Neutrophil (primary cell): ENCODE measurements at regions not wholly inside any gene's neighbourhood (a gene's known extent, or its start where the extent isn't known, plus 50 kb on each side); places are given as distances from the start of the nearest gene placed in this dataset.

ENCODE experiments used
- H3K27ac ChIP-seq: fragments of 200-600 bp; sonication (generic); 2 replicates; pipeline ENCODE4 v1.5.1; 2016; ENCODE audit warnings: mild to moderate bottlenecking, moderate library complexity
- H3K27me3 ChIP-seq: fragments of 200-600 bp; sonication (generic); 2 replicates; pipeline ENCODE4 v1.6.0; 2016; ENCODE audit warnings: mild to moderate bottlenecking
- H3K36me3 ChIP-seq: fragments of 200-600 bp; sonication (generic); 2 replicates; pipeline ENCODE4 v1.5.1; 2017
- H3K4me1 ChIP-seq, 2 experiments: fragments of 200-600 bp in 1 of 2; sonication (generic) in 1 of 2; 1 replicate in 1 of 2; 2 replicates in 1 of 2; pipeline versions ENCODE4 v1.5.1 to v1.6.1; 2013 to 2016; ENCODE audit warnings: low read depth in 1 of 2, low read length in 1 of 2, mild to moderate bottlenecking in 1 of 2, moderate library complexity in 1 of 2; ENCODE audit not compliant: control insufficient read depth in 1 of 2, insufficient read depth in 1 of 2
- H3K4me3 ChIP-seq, 2 experiments: fragments of 200-600 bp in 1 of 2; sonication (generic) in 1 of 2; 1 replicate in 1 of 2; 2 replicates in 1 of 2; pipeline ENCODE4 v1.5.1; 2013 to 2016; ENCODE audit warnings: low read depth in 1 of 2, low read length in 1 of 2, mild to moderate bottlenecking in 1 of 2, moderate library complexity in 1 of 2
- H3K9me3 ChIP-seq: fragments of 200-600 bp; sonication (generic); 2 replicates; pipeline ENCODE4 v1.5.1; 2016
- TF ChIP-seq, protein P1 (sequence below): fragments of 200-600 bp; sonication (generic); IDR thresholded peaks from 2 replicates; pipeline ENCODE4 v1.5.1; 2016; ENCODE audit warnings: antibody characterized with exemption

DNA sequence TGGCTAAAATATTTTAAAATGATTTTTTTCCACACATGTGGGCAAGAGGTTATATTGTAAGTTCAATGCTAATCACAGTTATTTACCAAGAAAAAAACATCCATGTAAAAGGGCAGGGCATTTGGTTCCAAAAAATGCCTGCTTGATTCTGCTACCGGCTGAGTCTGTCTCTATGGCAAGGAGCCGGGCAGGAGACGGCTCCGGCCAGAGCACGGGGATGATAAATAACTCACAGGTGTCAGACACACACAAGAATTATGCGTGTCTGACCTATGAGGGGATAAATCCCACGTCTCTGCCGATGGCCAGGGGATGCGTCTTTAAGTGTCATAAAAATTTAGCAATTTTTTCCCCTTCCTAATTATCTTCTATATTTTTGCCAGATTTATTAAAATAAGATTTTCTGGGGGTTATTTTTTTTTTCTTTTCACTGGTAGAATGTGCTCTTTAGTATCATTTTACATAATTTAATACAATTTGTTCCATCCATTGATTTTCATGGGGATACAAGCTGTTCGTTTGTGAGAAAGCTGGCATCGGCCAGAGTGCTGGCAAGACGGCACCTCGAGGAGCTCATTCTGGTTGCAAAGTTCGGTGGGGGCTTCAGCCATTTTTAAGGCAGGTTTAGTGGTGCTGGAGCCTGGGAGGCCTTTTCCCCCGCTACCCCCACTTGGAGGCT is 253.9 kb downstream of the ZNF536 start:
- no peak overlapping the region for H3K4me3 ChIP-seq
- H3K36me3 ChIP-seq, result no peaks in the 10 kb centered on the region
- H3K9me3 ChIP-seq, result no peaks in the 10 kb centered on the region
- H3K27ac ChIP-seq, result no peak overlapping the region
- H3K27me3 ChIP-seq, result no peaks in the 10 kb centered on the region
- H3K4me1 ChIP-seq, result no peaks in the 10 kb centered on the region
- TF ChIP-seq, protein P1, sequence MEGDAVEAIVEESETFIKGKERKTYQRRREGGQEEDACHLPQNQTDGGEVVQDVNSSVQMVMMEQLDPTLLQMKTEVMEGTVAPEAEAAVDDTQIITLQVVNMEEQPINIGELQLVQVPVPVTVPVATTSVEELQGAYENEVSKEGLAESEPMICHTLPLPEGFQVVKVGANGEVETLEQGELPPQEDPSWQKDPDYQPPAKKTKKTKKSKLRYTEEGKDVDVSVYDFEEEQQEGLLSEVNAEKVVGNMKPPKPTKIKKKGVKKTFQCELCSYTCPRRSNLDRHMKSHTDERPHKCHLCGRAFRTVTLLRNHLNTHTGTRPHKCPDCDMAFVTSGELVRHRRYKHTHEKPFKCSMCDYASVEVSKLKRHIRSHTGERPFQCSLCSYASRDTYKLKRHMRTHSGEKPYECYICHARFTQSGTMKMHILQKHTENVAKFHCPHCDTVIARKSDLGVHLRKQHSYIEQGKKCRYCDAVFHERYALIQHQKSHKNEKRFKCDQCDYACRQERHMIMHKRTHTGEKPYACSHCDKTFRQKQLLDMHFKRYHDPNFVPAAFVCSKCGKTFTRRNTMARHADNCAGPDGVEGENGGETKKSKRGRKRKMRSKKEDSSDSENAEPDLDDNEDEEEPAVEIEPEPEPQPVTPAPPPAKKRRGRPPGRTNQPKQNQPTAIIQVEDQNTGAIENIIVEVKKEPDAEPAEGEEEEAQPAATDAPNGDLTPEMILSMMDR, result no peak

DNA sequence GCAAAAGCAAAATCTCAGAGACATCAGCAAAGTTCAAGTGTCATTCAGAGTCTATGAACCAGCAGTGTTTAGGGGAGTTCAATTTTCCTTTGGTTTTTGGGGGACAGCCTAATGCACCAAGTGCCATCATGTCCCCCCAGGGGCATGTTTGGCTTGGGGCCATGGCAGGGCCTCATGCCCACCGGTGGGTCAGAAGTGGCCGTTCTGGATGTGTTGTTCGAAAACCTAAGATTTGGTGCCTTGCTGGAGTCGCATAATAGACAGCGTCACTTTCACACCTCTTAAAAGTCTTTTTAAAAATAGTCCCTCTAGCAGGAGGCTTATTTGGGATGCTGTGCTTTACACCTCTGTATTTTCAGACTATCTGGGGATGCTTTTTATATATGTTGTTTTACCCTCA is 250.1 kb downstream of the ZNF536 start:
- Histone ChIP-seq H3K4me1 (no peaks in the 10 kb centered on the region), H3K36me3 (no peaks in the 10 kb centered on the region), H3K27me3 (peaks cover 6% of the 10 kb centered on the region), H3K4me3 (no peak overlapping the region), H3K27ac (no peak overlapping the region), H3K9me3 (no peaks in the 10 kb centered on the region)
- TF ChIP-seq, protein P1, result no peak

- Histone ChIP-seq H3K4me1 (no peaks in the 10 kb centered on the region), H3K9me3 (no peaks in the 10 kb centered on the region), H3K27ac (no peak overlapping the region), H3K4me3 (no peak overlapping the region), H3K27me3 (peaks cover 6% of the 10 kb centered on the region), H3K36me3 (no peaks in the 10 kb centered on the region)
- TF ChIP-seq, protein P1, result no peak
These were observed 249.2 kb downstream of the ZNF536 start for GRCh38 chr19:30621326-30621920.

GRCh38 chr19:30620354-30620753 is 248.2 kb downstream of the ZNF536 start:
- no peak overlapping the region for H3K4me3 ChIP-seq
- no peaks in the 10 kb centered on the region for H3K36me3 ChIP-seq
- H3K4me1 ChIP-seq, result no peaks in the 10 kb centered on the region
- H3K27ac ChIP-seq, result no peak overlapping the region
- H3K9me3 ChIP-seq, result no peaks in the 10 kb centered on the region
- TF ChIP-seq, protein P1, result no peak
- peaks cover 6% of the 10 kb centered on the region for H3K27me3 ChIP-seq

GRCh38 chr19:30609656-30610270 is 237.6 kb downstream of the ZNF536 start:
- Histone ChIP-seq H3K4me3 (no peak overlapping the region), H3K9me3 (no peaks in the 10 kb centered on the region), H3K4me1 (no peaks in the 10 kb centered on the region), H3K27ac (no peak overlapping the region), H3K27me3 (no peaks in the 10 kb centered on the region), H3K36me3 (no peaks in the 10 kb centered on the region)
- TF ChIP-seq, protein P1, result no peak
